Retina (tissue), 1 donor: ENCODE measurements at regions not wholly inside any gene's neighbourhood (a gene's known extent, or its start where the extent isn't known, plus 50 kb on each side); places are given as distances from the start of the nearest gene placed in this dataset.
A peak's percentile ranks its signal among the peaks of the same experiment; 100 is the strongest.
"Not testable (repeated sequence)": the region's sequence is repeated elsewhere in the genome, so short reads cannot be mapped to it uniquely, and the experiment has no call there.

Experiments used
- DNase-seq: peaks from one replicate; pipeline ENCODE4 v3.0.0-alpha.2; 2016

GRCh38 chr12:83796531-83796930, 1109.8 kb downstream of the TMTC2 start:
- no peak for DNase-seq

- no peak for DNase-seq
Observed at GRCh38 chr12:83793616-83794015, 1106.9 kb downstream of the TMTC2 start.

- no peak for DNase-seq
Observed at GRCh38 chr12:83784298-83784890, 1097.7 kb downstream of the TMTC2 start.

- no peak for DNase-seq
Observed at GRCh38 chr12:83779526-83779925, 1092.8 kb downstream of the TMTC2 start.

GRCh38 chr12:83769151-83769550, 1082.4 kb downstream of the TMTC2 start:
- DNase-seq: no peak

GRCh38 chr12:83767723-83768122, 1081.0 kb downstream of the TMTC2 start:
- no peak for DNase-seq

- DNase-seq: no peak
Observed at GRCh38 chr12:83763425-83763824, 1076.7 kb downstream of the TMTC2 start.

GRCh38 chr12:83759906-83760305, 1073.2 kb downstream of the TMTC2 start:
- DNase-seq: no peak

GRCh38 chr12:83758888-83759631, 1072.4 kb downstream of the TMTC2 start:
- DNase-seq: no peak

GRCh38 chr12:83753904-83754303, 1067.2 kb downstream of the TMTC2 start:
- DNase-seq: no peak

- no peak for DNase-seq
Observed at GRCh38 chr12:83753205-83753604, 1066.5 kb downstream of the TMTC2 start.

GRCh38 chr12:83739607-83740006, 1052.9 kb downstream of the TMTC2 start:
- no peak for DNase-seq

GRCh38 chr12:83710851-83711250, 1024.1 kb downstream of the TMTC2 start:
- no peak for DNase-seq

GRCh38 chr12:83709899-83710298, 1023.2 kb downstream of the TMTC2 start:
- no peak for DNase-seq

GRCh38 chr12:83700838-83701237, 1014.1 kb downstream of the TMTC2 start:
- no peak for DNase-seq

- DNase-seq: not testable (repeated sequence)
Observed at GRCh38 chr12:83696311-83696710, 1009.6 kb downstream of the TMTC2 start.

- no peak for DNase-seq
Observed at GRCh38 chr12:83691730-83692129, 1005.0 kb downstream of the TMTC2 start.

GRCh38 chr12:83690465-83690864, 1003.8 kb downstream of the TMTC2 start:
- no peak for DNase-seq

- DNase-seq: no peak
Observed at GRCh38 chr12:83689333-83689732, 1002.6 kb downstream of the TMTC2 start.

- no peak for DNase-seq
Observed at GRCh38 chr12:83676781-83677295, 990.1 kb downstream of the TMTC2 start.

GRCh38 chr12:83666690-83667089, 980.0 kb downstream of the TMTC2 start:
- DNase-seq: no peak

- DNase-seq: no peak
Observed at GRCh38 chr12:83665634-83666218, 979.0 kb downstream of the TMTC2 start.

- DNase-seq: peak; percentile 2
Observed at GRCh38 chr12:83664650-83665049, 977.9 kb downstream of the TMTC2 start.

GRCh38 chr12:83660727-83661358, 974.1 kb downstream of the TMTC2 start:
- DNase-seq: no peak
